ENCODE measurements at regions not wholly inside any gene's neighbourhood (a gene's known extent, or its start where the extent isn't known, plus 50 kb on each side); places are given as distances from the start of the nearest gene placed in this dataset.
"Not testable (repeated sequence)": the region's sequence is repeated elsewhere in the genome, so short reads cannot be mapped to it uniquely, and the experiment has no call there.

GRCh38 chr14:27881646-27882045, 884.9 kb upstream of the FOXG1 start:
- TF ChIP-seq POLR2A (IDR thresholded peaks at IDR 0.05; ENCODE audit: extremely low read depth, insufficient read length) (no peak), MAX (IDR thresholded peaks at IDR 0.05; ENCODE audit: low read depth, low read length) (no peak)
- DNase-seq (ENCODE audit: low read depth), result no peak
- no peak overlapping the region for H3K4me3 ChIP-seq (ENCODE audit: low read depth, low read length)

GRCh38 chr14:27886256-27886655, 880.3 kb upstream of the FOXG1 start:
- H3K4me3 ChIP-seq (ENCODE audit: low read depth, low read length), result no peak overlapping the region
- TF ChIP-seq CTCF (IDR thresholded peaks at IDR 0.05; ENCODE audit: low read depth, low read length) (no peak), POLR2A (IDR thresholded peaks at IDR 0.05; ENCODE audit: extremely low read depth, insufficient read length) (no peak), MAX (IDR thresholded peaks at IDR 0.05; ENCODE audit: low read depth, low read length) (no peak), MYC (IDR thresholded peaks at IDR 0.05; ENCODE audit: low read depth, low read length) (no peak)

GRCh38 chr14:27890259-27890658, 876.3 kb upstream of the FOXG1 start:
- no peak overlapping the region for H3K4me3 ChIP-seq (ENCODE audit: low read depth, low read length)
- TF ChIP-seq POLR2A (IDR thresholded peaks at IDR 0.05; ENCODE audit: extremely low read depth, insufficient read length), result no peak
- DNase-seq (ENCODE audit: low read depth), result peak; percentile 4

More at GRCh38 chr14:27886256-27886655, 880.3 kb upstream of the FOXG1 start:
- no peak for DNase-seq (ENCODE audit: low read depth)

- not testable (repeated sequence) for H3K4me3 ChIP-seq (ENCODE audit: low read depth, low read length)
These were observed 858.1 kb upstream of the FOXG1 start for GRCh38 chr14:27908484-27908883.

GRCh38 chr14:27916326-27916725, 850.3 kb upstream of the FOXG1 start:
- H3K4me3 ChIP-seq (ENCODE audit: low read depth, low read length), result no peak overlapping the region
- DNase-seq (ENCODE audit: low read depth), result no peak
- TF ChIP-seq POLR2A (IDR thresholded peaks at IDR 0.05; ENCODE audit: extremely low read depth, insufficient read length) (no peak), MAX (IDR thresholded peaks at IDR 0.05; ENCODE audit: low read depth, low read length) (no peak)

More at GRCh38 chr14:27908484-27908883, 858.1 kb upstream of the FOXG1 start:
- DNase-seq (ENCODE audit: low read depth), result not testable (repeated sequence)

GRCh38 chr14:27917896-27918295, 848.7 kb upstream of the FOXG1 start:
- no peak for TF ChIP-seq CTCF (IDR thresholded peaks at IDR 0.05; ENCODE audit: low read depth, low read length)
- TF ChIP-seq MYC (IDR thresholded peaks at IDR 0.05; ENCODE audit: low read depth, low read length), result no peak
- no peak for TF ChIP-seq POLR2A (IDR thresholded peaks at IDR 0.05; ENCODE audit: extremely low read depth, insufficient read length)
- TF ChIP-seq MAX (IDR thresholded peaks at IDR 0.05; ENCODE audit: low read depth, low read length), result no peak
- no peak overlapping the region for H3K4me3 ChIP-seq (ENCODE audit: low read depth, low read length)
- no peak for DNase-seq (ENCODE audit: low read depth)

GRCh38 chr14:27927519-27927918, 839.1 kb upstream of the FOXG1 start:
- DNase-seq (ENCODE audit: low read depth), result no peak
- TF ChIP-seq CTCF (IDR thresholded peaks at IDR 0.05; ENCODE audit: low read depth, low read length), result no peak
- H3K4me3 ChIP-seq (ENCODE audit: low read depth, low read length), result no peak overlapping the region

GRCh38 chr14:27929797-27930347, 836.7 kb upstream of the FOXG1 start:
- TF ChIP-seq MYC (IDR thresholded peaks at IDR 0.05; ENCODE audit: low read depth, low read length) (no peak), CTCF (IDR thresholded peaks at IDR 0.05; ENCODE audit: low read depth, low read length) (no peak), MAX (IDR thresholded peaks at IDR 0.05; ENCODE audit: low read depth, low read length) (no peak)
- no peak overlapping the region for H3K4me3 ChIP-seq (ENCODE audit: low read depth, low read length)
- DNase-seq (ENCODE audit: low read depth), result no peak
